Ovary (tissue), 3 donors: ENCODE measurements at regions not wholly inside any gene's neighbourhood (a gene's known extent, or its start where the extent isn't known, plus 50 kb on each side); places are given as distances from the start of the nearest gene placed in this dataset.

Experiments
- CTCF ChIP-seq, 3 donors: fragments of 450-650 bp in 2 of 3; fragments of 200-600 bp in 1 of 3; IDR thresholded peaks; one replicate each; pipeline versions ENCODE4 v1.5.1 to v1.8.0; 2016 to 2022; ENCODE audit warnings: antibody characterized with exemption in 3 of 3, mild to moderate bottlenecking in 1 of 3
- EP300 ChIP-seq: sonication (generic); formaldehyde crosslinking; IDR thresholded peaks from one replicate; pipeline ENCODE4 v1.6.1; 2017; ENCODE audit warnings: antibody characterized with exemption
- POLR2A ChIP-seq: fragments of 450-650 bp; IDR thresholded peaks from one replicate; pipeline ENCODE4 v1.6.1; 2017; ENCODE audit warnings: antibody characterized with exemption, mild to moderate bottlenecking, moderate library complexity
- donor health status: DM: no; HTN: no; CAD: no.

GRCh38 chr2:12096051-12096787, 349.8 kb downstream of the LPIN1 start:
- TF ChIP-seq POLR2A (no peak), CTCF (IDR thresholded peaks at IDR 0.05) (no peak), EP300 (no peak)
